ENCODE measurements at regions not wholly inside any gene's neighbourhood (a gene's known extent, or its start where the extent isn't known, plus 50 kb on each side); places are given as distances from the start of the nearest gene placed in this dataset.

- no peak for TF ChIP-seq CTCF (IDR thresholded peaks at IDR 0.05; ENCODE audit: low read depth, low read length)
- no peak for TF ChIP-seq EZH2phosphoT487 (IDR thresholded peaks at IDR 0.05; ENCODE audit: low read depth)
Measured at GRCh38 chr3:117954131-117954530, 1080.5 kb downstream of the IGSF11 start.

Measured in OCI-LY3 (cell line).